Epithelial cell of proximal tubule (primary cell): ENCODE measurements at regions not wholly inside any gene's neighbourhood (a gene's known extent, or its start where the extent isn't known, plus 50 kb on each side); places are given as distances from the start of the nearest gene placed in this dataset.

ENCODE experiments used
- DNase-seq: peaks from one replicate; pipeline ENCODE4 v3.0.0-alpha.2; 2011; ENCODE audit warnings: low read depth
- H3K4me3 ChIP-seq: 2 replicates; pipeline ENCODE4 v1.5.1; 2011; ENCODE audit warnings: low read depth, mild to moderate bottlenecking, low read length
- TF ChIP-seq, protein P1 (sequence below): conservative IDR thresholded peaks from 2 replicates; pipeline ENCODE4 v1.5.1; 2012; ENCODE audit warnings: low read depth, mild to moderate bottlenecking, low read length

- no peak for DNase-seq
Measured at GRCh38 chr1:14363036-14363590, 235.4 kb upstream of the KAZN start.

DNA sequence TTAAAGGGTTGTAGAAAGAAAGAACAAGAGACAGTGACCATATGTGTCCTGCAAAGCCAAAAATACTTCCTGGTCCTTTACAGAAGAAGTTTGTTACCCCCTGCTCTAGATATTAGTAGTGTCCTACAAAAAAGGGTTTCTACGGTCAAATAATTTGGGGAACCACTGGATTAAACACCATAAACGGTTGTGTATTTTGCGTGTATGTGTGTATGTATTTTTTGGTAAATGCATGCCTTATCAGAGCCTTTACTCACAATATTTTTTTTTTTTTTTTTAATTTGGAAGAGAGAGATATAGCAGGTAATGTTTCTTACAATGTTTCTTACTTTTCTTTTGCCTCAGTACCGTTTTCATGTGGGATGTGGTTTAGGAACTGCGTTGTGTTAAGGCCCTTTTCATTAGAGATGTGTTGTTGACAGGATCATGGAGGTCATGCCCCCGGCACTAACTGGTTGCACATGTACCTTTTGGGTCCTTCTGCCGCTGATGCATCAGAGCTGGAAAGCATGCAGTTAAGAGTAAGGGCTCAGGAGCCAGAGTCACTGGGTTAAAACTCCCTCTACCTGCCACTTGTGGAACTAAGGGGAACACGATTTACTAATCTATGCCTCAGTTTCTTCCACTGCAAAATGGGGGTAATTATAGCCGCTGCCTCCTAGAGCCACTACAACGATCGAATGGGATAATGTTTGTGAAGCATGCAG is 234.6 kb upstream of the KAZN start:
- TF ChIP-seq, protein P1, sequence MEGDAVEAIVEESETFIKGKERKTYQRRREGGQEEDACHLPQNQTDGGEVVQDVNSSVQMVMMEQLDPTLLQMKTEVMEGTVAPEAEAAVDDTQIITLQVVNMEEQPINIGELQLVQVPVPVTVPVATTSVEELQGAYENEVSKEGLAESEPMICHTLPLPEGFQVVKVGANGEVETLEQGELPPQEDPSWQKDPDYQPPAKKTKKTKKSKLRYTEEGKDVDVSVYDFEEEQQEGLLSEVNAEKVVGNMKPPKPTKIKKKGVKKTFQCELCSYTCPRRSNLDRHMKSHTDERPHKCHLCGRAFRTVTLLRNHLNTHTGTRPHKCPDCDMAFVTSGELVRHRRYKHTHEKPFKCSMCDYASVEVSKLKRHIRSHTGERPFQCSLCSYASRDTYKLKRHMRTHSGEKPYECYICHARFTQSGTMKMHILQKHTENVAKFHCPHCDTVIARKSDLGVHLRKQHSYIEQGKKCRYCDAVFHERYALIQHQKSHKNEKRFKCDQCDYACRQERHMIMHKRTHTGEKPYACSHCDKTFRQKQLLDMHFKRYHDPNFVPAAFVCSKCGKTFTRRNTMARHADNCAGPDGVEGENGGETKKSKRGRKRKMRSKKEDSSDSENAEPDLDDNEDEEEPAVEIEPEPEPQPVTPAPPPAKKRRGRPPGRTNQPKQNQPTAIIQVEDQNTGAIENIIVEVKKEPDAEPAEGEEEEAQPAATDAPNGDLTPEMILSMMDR: peak; percentile 41
- H3K4me3 ChIP-seq: no peak overlapping the region
- DNase-seq: no peak

More at GRCh38 chr1:14363036-14363590, 235.4 kb upstream of the KAZN start:
- H3K4me3 ChIP-seq: no peak overlapping the region
- TF ChIP-seq, protein P1: no peak

DNA sequence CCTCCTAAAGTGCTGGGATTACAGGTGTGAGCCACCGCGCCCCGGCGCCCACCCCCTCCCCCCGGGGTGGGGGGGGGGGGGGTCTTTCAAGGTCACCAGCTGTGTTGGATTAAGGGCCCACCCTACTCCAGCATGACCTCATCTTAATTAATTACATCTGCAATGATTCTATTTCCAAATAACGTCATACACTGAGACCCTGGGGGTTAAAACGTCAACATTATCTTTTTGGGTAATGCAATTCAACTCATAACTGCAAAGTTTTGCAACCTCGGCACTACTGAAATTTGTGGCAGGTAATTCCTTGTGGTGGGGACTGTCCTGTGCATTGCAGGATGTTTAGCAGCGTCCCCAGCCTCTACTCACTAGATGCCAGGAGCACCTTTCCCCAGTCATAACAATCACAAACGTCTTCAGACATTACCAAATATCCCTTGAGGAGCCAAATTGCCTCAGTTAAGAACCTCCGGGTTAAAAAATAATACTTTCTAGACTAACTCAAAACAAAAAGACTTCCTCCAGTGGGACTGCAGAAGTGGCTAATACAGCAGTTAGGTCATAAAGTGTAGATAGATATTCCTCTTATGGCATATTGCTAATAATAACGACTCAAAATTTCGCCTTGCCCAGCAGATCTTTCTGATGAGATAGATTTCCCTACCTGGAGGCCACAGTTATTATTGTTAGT is 233.0 kb upstream of the KAZN start:
- TF ChIP-seq, protein P1: no peak
- H3K4me3 ChIP-seq: no peak overlapping the region
- no peak for DNase-seq

- H3K4me3 ChIP-seq: no peak overlapping the region
- TF ChIP-seq, protein P1: peak; percentile 20
- DNase-seq: no peak
Measured at GRCh38 chr1:14366091-14367018, 232.1 kb upstream of the KAZN start.

DNA sequence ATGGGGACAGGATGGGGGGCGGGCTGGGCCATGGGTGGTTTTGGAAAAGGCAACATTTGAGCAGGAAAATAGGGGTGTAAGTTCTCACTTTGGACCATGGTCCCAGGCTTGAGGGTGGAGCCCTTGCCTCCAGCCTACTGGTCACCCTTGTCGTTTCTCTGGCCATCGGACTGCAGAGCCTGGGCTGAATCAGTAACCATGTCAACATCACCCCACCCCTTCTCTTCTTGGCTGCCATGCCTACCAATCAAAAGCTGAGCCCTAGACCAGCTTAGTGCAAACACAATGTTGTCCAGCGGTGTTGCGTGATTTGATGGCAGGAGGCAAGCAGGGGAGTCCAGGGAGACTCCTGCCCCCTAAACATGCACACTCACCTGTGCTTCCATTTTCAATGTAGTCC is 231.0 kb upstream of the KAZN start:
- TF ChIP-seq, protein P1: no peak
- no peak for DNase-seq
- no peak overlapping the region for H3K4me3 ChIP-seq

- TF ChIP-seq, protein P1: no peak
- DNase-seq: no peak
- no peak overlapping the region for H3K4me3 ChIP-seq
Measured at GRCh38 chr1:14369526-14370213, 228.8 kb upstream of the KAZN start.
